Gastroesophageal sphincter (tissue), 3 donors: ENCODE measurements at regions not wholly inside any gene's neighbourhood (a gene's known extent, or its start where the extent isn't known, plus 50 kb on each side); places are given as distances from the start of the nearest gene placed in this dataset.

Source experiments
- EP300 ChIP-seq: sonication (generic); formaldehyde crosslinking; IDR thresholded peaks from one replicate; pipeline ENCODE4 v1.6.1; 2017; ENCODE audit warnings: antibody characterized with exemption, mild to moderate bottlenecking
- POLR2A ChIP-seq, 2 donors: fragments of 450-650 bp; IDR thresholded peaks; one replicate each; pipeline ENCODE4 v1.6.1; 2017; ENCODE audit warnings: antibody characterized with exemption in 2 of 2, mild to moderate bottlenecking in 2 of 2, moderate library complexity in 1 of 2
- POLR2AphosphoS5 ChIP-seq: sonication (generic); formaldehyde crosslinking; IDR thresholded peaks from one replicate; pipeline ENCODE4 v1.6.1; 2017; ENCODE audit warnings: antibody characterized with exemption
- TF ChIP-seq, protein P1 (sequence below), 4 experiments: fragments of 200-600 bp in 2 of 4; fragments of 450-650 bp in 2 of 4; sonication (generic) in 1 of 4; IDR thresholded peaks; one replicate each; pipeline ENCODE4 v1.5.1; 2017 to 2019; ENCODE audit warnings: antibody characterized with exemption in 4 of 4, mild to moderate bottlenecking in 2 of 4, moderate library complexity in 2 of 4

GRCh38 chr10:3404381-3404780, 231.8 kb upstream of the PITRM1 start:
- TF ChIP-seq, protein P1, sequence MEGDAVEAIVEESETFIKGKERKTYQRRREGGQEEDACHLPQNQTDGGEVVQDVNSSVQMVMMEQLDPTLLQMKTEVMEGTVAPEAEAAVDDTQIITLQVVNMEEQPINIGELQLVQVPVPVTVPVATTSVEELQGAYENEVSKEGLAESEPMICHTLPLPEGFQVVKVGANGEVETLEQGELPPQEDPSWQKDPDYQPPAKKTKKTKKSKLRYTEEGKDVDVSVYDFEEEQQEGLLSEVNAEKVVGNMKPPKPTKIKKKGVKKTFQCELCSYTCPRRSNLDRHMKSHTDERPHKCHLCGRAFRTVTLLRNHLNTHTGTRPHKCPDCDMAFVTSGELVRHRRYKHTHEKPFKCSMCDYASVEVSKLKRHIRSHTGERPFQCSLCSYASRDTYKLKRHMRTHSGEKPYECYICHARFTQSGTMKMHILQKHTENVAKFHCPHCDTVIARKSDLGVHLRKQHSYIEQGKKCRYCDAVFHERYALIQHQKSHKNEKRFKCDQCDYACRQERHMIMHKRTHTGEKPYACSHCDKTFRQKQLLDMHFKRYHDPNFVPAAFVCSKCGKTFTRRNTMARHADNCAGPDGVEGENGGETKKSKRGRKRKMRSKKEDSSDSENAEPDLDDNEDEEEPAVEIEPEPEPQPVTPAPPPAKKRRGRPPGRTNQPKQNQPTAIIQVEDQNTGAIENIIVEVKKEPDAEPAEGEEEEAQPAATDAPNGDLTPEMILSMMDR (IDR thresholded peaks at IDR 0.05), result no peak
- TF ChIP-seq POLR2AphosphoS5 (no peak), POLR2A (IDR thresholded peaks at IDR 0.05) (no peak), EP300 (no peak)
